ENCODE measurements at regions not wholly inside any gene's neighbourhood (a gene's known extent, or its start where the extent isn't known, plus 50 kb on each side); places are given as distances from the start of the nearest gene placed in this dataset.

GRCh38 chr2:236445678-236446077 is 123.9 kb upstream of the ACKR3 start:
- no peak overlapping the region for H3K4me3 ChIP-seq (ENCODE audit: low read length)
- no peak for TF ChIP-seq CTCF (conservative IDR thresholded peaks at IDR 0.05; ENCODE audit: low read depth, low read length)
- DNase-seq (ENCODE audit: low read depth), result no peak

GRCh38 chr2:236446521-236446920 is 123.1 kb upstream of the ACKR3 start:
- no peak for DNase-seq (ENCODE audit: low read depth)
- no peak overlapping the region for H3K4me3 ChIP-seq (ENCODE audit: low read length)
- no peak for TF ChIP-seq CTCF (conservative IDR thresholded peaks at IDR 0.05; ENCODE audit: low read depth, low read length)

GRCh38 chr2:236449167-236449761 is 120.4 kb upstream of the ACKR3 start:
- TF ChIP-seq CTCF (conservative IDR thresholded peaks at IDR 0.05; ENCODE audit: low read depth, low read length), result no peak
- no peak for DNase-seq (ENCODE audit: low read depth)
- H3K4me3 ChIP-seq (ENCODE audit: low read length), result no peak overlapping the region

DNA sequence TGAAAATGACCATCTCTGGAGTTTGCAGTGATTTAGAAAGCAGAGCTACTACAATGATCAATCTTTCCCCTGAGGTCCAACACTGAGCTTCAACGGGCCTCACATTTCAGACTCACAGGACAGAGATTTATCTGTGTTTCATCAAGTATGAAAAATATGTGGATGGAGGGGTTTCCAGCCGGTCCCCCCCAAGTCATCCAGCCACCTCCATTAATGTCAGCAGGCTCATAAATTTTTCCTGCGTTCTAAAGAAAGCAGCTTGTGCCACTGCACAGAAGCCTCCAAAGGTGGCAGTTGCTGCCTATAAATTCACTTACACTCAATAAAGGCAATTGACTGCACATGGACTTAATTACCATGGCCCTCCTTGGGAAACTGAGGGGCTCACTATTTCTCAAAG is 117.4 kb upstream of the ACKR3 start:
- H3K4me3 ChIP-seq (ENCODE audit: low read length), result no peak overlapping the region
- no peak for DNase-seq (ENCODE audit: low read depth)
- TF ChIP-seq CTCF (conservative IDR thresholded peaks at IDR 0.05; ENCODE audit: low read depth, low read length), result no peak

DNA sequence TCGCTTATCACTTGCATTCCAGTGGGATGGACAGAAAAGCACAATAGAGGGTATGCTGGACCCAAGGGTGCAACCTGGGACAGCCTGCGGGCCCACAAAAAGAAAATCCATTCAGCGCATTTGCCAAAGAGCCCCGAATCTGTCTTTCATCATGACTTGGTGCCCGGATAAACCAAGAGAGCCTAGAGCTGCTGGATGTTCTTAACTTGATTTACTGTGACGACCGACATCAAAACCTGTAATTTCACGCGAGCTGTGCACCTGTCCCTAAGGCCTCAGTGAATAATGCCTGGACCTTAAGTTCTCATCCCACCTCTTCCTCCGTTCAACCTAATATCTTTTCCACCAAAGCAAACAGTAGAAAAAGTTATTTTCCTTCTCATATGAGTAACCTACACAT is 115.5 kb upstream of the ACKR3 start:
- no peak for DNase-seq (ENCODE audit: low read depth)
- no peak overlapping the region for H3K4me3 ChIP-seq (ENCODE audit: low read length)
- no peak for TF ChIP-seq CTCF (conservative IDR thresholded peaks at IDR 0.05; ENCODE audit: low read depth, low read length)

- DNase-seq (ENCODE audit: low read depth), result no peak
- no peak overlapping the region for H3K4me3 ChIP-seq (ENCODE audit: low read length)
- TF ChIP-seq CTCF (conservative IDR thresholded peaks at IDR 0.05; ENCODE audit: low read depth, low read length), result no peak
These were observed 110.2 kb upstream of the ACKR3 start for GRCh38 chr2:236459393-236459792.

DNA sequence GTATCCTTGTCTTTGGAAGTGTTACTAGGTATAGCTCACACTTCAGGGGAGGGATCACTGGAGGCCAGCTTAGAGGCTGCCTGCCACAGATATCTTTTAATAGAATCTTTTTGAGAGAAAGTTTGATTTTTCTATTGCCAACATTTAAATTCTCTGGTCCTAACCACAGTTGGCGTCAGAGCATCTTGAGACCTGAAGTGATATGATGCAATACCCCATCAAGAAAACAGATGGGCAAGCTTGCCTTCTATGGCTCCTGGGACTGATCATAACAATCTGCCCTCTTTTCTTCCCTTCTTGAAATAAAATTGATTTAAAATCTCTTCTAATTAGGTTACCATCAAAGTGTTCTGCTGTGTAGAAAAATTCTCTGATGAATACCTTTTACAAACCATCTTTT is 105.5 kb upstream of the ACKR3 start:
- no peak overlapping the region for H3K4me3 ChIP-seq (ENCODE audit: low read length)
- DNase-seq (ENCODE audit: low read depth), result no peak
- no peak for TF ChIP-seq CTCF (conservative IDR thresholded peaks at IDR 0.05; ENCODE audit: low read depth, low read length)

Data from retinal pigment epithelial cell (primary cell).